Omental fat pad (tissue), 3 donors: ENCODE measurements at regions not wholly inside any gene's neighbourhood (a gene's known extent, or its start where the extent isn't known, plus 50 kb on each side); places are given as distances from the start of the nearest gene placed in this dataset.

Experiments used
- ATAC-seq: fragments of 150-250 bp; one replicate; pipeline ENCODE4 v1.9.1; 2016; ENCODE audit warnings: mild to moderate bottlenecking, moderate library complexity; ENCODE audit not compliant: low FRiP score
- DNase-seq: peaks from one replicate; pipeline ENCODE4 v3.0.0-alpha.2; 2019; ENCODE audit warnings: low spot score
- TF ChIP-seq, protein P1 (sequence below), 3 donors: fragments of 450-650 bp; IDR thresholded peaks; one replicate each; pipeline ENCODE4 v1.5.1; 2016 to 2017; ENCODE audit warnings: antibody characterized with exemption in 3 of 3, mild to moderate bottlenecking in 3 of 3, moderate library complexity in 2 of 3

DNA sequence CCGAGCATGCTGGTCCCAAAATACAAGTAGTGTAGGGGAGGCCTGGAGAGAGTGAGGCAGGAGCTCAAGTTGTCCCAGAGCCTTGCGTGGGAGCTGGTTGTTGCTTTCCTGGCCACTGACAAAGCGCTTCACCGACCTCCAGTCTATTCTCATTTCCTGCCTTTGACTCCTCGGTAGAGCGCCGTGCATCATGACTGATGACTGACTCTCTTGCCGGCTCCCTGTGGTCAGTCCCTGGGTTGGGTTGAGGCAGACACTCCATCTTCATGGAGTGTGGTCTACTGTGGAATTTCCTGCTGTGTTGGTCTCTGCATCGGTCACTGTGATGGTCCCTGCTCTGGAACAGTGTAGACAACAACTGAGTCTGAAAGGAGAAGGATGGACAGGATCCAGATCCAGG, 175.1 kb upstream of the S1PR3 start:
- TF ChIP-seq, protein P1, sequence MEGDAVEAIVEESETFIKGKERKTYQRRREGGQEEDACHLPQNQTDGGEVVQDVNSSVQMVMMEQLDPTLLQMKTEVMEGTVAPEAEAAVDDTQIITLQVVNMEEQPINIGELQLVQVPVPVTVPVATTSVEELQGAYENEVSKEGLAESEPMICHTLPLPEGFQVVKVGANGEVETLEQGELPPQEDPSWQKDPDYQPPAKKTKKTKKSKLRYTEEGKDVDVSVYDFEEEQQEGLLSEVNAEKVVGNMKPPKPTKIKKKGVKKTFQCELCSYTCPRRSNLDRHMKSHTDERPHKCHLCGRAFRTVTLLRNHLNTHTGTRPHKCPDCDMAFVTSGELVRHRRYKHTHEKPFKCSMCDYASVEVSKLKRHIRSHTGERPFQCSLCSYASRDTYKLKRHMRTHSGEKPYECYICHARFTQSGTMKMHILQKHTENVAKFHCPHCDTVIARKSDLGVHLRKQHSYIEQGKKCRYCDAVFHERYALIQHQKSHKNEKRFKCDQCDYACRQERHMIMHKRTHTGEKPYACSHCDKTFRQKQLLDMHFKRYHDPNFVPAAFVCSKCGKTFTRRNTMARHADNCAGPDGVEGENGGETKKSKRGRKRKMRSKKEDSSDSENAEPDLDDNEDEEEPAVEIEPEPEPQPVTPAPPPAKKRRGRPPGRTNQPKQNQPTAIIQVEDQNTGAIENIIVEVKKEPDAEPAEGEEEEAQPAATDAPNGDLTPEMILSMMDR (IDR thresholded peaks at IDR 0.05), result no peak
- ATAC-seq (no peak), DNase-seq (no peak)

DNA sequence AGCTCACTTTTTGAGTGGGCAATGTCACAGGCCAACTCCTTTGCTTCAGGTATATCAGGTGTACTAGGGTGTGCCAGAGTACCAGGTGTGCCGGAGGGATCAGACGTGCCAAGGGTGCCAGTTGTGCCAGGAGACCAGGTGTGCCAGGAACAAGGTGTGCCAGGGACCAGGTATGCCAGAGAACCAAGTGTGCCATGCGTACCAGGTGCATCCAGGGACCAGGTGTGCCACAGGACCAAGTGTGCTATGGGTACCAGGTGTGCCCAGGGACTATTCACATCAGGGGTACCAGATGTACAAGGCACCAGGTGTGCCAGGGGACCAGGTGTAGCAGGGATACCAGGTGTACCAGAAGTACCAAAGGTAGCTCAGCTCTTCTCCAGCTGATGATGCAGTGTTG, 174.7 kb upstream of the S1PR3 start:
- TF ChIP-seq, protein P1 (IDR thresholded peaks at IDR 0.05), result no peak
- ATAC-seq, result no peak
- no peak for DNase-seq

GRCh38 chr9:88817628-88818027, 173.6 kb upstream of the S1PR3 start:
- DNase-seq (no peak), ATAC-seq (no peak)
- TF ChIP-seq, protein P1 (IDR thresholded peaks at IDR 0.05), result no peak

- DNase-seq, result no peak
- TF ChIP-seq, protein P1 (IDR thresholded peaks at IDR 0.05), result no peak
- ATAC-seq, result no peak
These were observed 172.6 kb upstream of the S1PR3 start for GRCh38 chr9:88818495-88819201.

DNA sequence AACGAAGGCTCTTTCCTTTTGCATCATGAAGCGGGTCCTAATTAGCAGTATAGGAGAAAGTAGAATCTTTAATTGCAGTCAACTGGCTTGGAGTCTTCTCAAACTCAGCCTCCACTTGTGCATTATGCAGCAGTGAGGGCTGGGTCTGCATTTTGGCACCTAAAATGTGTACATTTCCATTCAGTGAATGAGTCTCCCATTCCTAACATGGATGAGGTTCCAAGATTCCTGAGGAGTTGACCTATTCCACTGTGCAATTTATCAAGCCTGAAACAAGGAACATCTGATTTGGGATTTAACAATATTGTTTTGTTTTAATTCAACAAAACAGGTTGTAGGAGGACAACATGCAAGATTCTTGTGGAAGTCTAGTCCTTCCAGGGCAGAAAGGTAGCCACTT, 171.8 kb upstream of the S1PR3 start:
- DNase-seq (no peak), ATAC-seq (no peak)
- TF ChIP-seq, protein P1 (IDR thresholded peaks at IDR 0.05), result no peak

DNA sequence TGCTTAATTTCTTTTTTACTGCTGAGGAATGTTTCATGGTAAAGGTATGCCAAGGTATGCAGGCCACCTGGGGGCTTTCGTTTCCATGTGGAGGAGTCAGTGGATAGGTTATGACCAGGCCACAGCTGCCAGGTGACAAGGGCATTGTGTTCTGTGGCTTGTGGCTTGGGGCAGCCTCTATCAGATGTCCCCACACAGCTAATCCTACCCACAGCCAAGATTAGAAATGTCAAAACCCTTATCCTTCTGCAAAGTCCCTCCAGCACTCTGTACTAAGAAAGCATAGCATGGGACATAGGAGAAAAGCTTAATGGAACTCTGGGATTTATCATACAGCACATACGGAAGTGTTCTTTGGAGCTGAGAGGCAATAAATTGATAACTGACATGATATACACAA, 171.2 kb upstream of the S1PR3 start:
- no peak for DNase-seq
- no peak for ATAC-seq
- TF ChIP-seq, protein P1 (IDR thresholded peaks at IDR 0.05), result no peak

- no peak for DNase-seq
- ATAC-seq, result no peak
- TF ChIP-seq, protein P1 (IDR thresholded peaks at IDR 0.05), result no peak
These were observed 170.1 kb upstream of the S1PR3 start for GRCh38 chr9:88821033-88821745.
